ENCODE measurements at regions not wholly inside any gene's neighbourhood (a gene's known extent, or its start where the extent isn't known, plus 50 kb on each side); places are given as distances from the start of the nearest gene placed in this dataset.

DNA sequence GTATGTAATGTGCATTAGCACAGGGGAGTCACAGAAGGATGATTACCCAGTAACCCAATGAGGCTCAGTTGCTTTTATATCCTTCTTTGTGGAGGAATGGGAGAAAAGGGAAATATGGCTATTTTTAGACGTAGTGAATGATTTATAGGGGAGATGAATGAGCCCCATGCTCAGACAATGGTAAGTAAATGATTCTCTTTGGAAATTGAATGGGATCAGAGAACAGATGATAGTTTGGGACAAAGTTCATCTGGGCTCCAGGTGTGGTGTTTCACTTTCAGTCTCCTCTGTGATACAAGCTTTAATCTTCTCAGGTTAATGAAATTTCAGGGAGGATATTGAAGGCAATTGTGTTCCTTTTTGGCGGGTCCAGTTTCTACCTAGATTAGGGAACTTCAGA lies 63.0 kb upstream of the MPP7 start:
- intact Hi-C loops (cut with DNase I), result no loop called here
- Histone ChIP-seq H3K36me3 (no peaks in the 10 kb centered on the region), H3K9me3 (no peaks in the 10 kb centered on the region), H3K27me3 (no peaks in the 10 kb centered on the region), H3K4me3 (no peak overlapping the region), H3K4me1 (peaks cover 0 to 8% (median 2%) of the 10 kb centered on the region in 4 donors), H3K27ac (peak overlapping the region in 2 of 3 donors; percentile 48 to 57)
- ATAC-seq (peak; percentile 94 to 99 (median 96)), DNase-seq (no peak)
- TF ChIP-seq, protein P1, sequence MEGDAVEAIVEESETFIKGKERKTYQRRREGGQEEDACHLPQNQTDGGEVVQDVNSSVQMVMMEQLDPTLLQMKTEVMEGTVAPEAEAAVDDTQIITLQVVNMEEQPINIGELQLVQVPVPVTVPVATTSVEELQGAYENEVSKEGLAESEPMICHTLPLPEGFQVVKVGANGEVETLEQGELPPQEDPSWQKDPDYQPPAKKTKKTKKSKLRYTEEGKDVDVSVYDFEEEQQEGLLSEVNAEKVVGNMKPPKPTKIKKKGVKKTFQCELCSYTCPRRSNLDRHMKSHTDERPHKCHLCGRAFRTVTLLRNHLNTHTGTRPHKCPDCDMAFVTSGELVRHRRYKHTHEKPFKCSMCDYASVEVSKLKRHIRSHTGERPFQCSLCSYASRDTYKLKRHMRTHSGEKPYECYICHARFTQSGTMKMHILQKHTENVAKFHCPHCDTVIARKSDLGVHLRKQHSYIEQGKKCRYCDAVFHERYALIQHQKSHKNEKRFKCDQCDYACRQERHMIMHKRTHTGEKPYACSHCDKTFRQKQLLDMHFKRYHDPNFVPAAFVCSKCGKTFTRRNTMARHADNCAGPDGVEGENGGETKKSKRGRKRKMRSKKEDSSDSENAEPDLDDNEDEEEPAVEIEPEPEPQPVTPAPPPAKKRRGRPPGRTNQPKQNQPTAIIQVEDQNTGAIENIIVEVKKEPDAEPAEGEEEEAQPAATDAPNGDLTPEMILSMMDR (IDR thresholded peaks at IDR 0.05), result no peak
- no peak for TF ChIP-seq POLR2A (IDR thresholded peaks at IDR 0.05)
- whole genome bisulfite sequencing (ENCODE audit: insufficient coverage, low coverage, low lambda C conversion rate, missing lambda C conversion rate), result 19% methylated on average over 2 of the region's 2 CpGs

DNA sequence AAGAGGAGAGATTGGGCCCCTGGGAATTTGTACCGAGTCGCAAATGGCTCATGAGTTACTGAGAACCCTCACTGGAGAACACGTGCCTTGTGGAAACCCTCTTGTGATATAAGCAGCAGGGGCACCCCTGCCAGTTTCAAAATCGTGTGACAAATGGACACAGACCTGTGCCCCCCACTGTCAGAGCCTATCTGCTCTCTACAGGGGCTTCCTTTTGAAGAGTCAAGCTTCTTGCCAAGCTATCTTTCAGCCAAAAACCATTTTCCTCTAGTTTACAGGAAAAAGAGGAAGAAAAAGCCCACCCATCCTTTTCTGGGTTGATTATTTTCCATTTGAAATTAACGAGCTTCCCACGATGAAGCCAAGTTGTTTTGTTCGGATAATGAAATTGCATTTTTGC lies 64.1 kb upstream of the MPP7 start:
- Histone ChIP-seq H3K27me3 (no peaks in the 10 kb centered on the region), H3K4me1 (peaks cover 0 to 8% (median 2%) of the 10 kb centered on the region in 4 donors), H3K27ac (no peak overlapping the region), H3K36me3 (no peaks in the 10 kb centered on the region), H3K9me3 (no peaks in the 10 kb centered on the region), H3K4me3 (no peak overlapping the region)
- TF ChIP-seq, protein P1 (IDR thresholded peaks at IDR 0.05), result no peak
- TF ChIP-seq POLR2A (IDR thresholded peaks at IDR 0.05), result no peak
- no peak for ATAC-seq
- intact Hi-C loops (cut with DNase I), result no loop called here
- DNase-seq, result no peak
- WGBS (ENCODE audit: insufficient coverage, low coverage, low lambda C conversion rate, missing lambda C conversion rate), result 63% methylated on average over 5 of the region's 7 CpGs

DNA sequence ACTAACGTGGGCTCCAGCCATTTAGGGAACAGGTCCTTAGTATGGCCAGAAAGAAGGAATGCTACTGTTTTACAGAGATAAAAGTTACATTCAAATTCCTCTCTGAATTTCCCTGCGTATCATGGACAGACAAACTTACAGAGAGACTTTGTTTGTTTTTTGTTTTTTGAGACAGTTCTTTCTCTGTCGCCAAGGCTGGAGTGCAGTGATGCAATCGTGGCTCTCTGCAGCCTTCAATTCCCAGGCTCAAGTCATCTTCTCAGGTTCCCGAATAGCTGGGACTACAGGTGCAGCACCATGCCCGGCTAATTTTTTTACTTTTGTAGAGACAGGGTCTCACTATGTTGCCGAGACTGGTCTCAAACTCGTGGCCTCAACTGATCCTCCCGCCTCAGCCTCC lies 64.5 kb upstream of the MPP7 start:
- Histone ChIP-seq H3K27ac (no peak overlapping the region), H3K4me1 (peaks cover 0 to 8% (median 2%) of the 10 kb centered on the region in 4 donors), H3K4me3 (no peak overlapping the region), H3K9me3 (no peaks in the 10 kb centered on the region), H3K27me3 (no peaks in the 10 kb centered on the region), H3K36me3 (no peaks in the 10 kb centered on the region)
- WGBS (ENCODE audit: insufficient coverage, low coverage, low lambda C conversion rate, missing lambda C conversion rate), result 69% methylated on average over 9 of the region's 9 CpGs
- ATAC-seq (no peak), DNase-seq (no peak)
- intact Hi-C loops (cut with DNase I), result no loop called here
- TF ChIP-seq POLR2A (IDR thresholded peaks at IDR 0.05), result no peak
- TF ChIP-seq, protein P1 (IDR thresholded peaks at IDR 0.05), result no peak

DNA sequence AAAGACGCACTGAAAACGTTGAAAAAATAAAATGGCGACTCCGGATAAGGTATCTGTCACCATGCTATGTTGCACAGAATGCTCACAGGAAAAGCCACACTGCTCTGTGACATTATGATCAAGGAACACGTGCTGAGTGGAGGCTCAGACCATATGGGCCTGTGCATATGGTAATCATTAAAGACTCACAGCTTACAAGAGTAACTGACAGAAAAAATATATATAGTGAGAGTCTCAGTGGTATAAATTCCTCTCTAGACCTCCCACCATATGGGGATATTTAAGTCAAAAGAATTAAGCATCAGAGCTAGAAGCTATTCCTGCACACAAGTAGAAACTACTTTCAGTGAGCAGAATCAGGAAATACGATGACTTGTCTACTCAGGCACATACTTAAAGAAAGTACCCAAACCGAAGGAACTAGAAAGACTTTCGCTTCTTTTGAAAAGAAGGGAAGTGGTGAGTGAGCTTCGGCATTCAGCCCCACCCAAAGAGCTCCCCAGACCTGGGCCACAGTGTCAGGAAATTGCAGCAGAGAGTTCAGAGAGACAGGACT lies 65.1 kb upstream of the MPP7 start:
- Histone ChIP-seq H3K27me3 (no peaks in the 10 kb centered on the region), H3K27ac (no peak overlapping the region), H3K4me3 (no peak overlapping the region), H3K36me3 (no peaks in the 10 kb centered on the region), H3K9me3 (no peaks in the 10 kb centered on the region), H3K4me1 (peaks cover 0 to 8% (median 2%) of the 10 kb centered on the region in 4 donors)
- DNase-seq (peak in 1 of 3 donors; percentile 21), ATAC-seq (peak; percentile 37 to 67 (median 42))
- WGBS (ENCODE audit: insufficient coverage, low coverage, low lambda C conversion rate, missing lambda C conversion rate), result 70% methylated on average over 9 of the region's 9 CpGs
- intact Hi-C loops (cut with DNase I), result no loop called here
- no peak for TF ChIP-seq POLR2A (IDR thresholded peaks at IDR 0.05)
- TF ChIP-seq, protein P1 (IDR thresholded peaks at IDR 0.05), result no peak
